ENCODE measurements at regions not wholly inside any gene's neighbourhood (a gene's known extent, or its start where the extent isn't known, plus 50 kb on each side); places are given as distances from the start of the nearest gene placed in this dataset.

GRCh38 chr6:76697585-76697984, 625.1 kb upstream of the IMPG1 start:
- TF ChIP-seq CTCF (conservative IDR thresholded peaks at IDR 0.05; ENCODE audit: low read depth, low read length): no peak
- TF ChIP-seq EZH2 (IDR thresholded peaks at IDR 0.05; ENCODE audit: borderline replicate concordance, low read depth, low read length, poor library complexity, severe bottlenecking): no peak

Measured in A673 (cell line).